Bronchial epithelial cell (primary cell): ENCODE measurements at regions not wholly inside any gene's neighbourhood (a gene's known extent, or its start where the extent isn't known, plus 50 kb on each side); places are given as distances from the start of the nearest gene placed in this dataset.

Source experiments
- DNase-seq: peaks from one replicate; pipeline ENCODE4 v3.0.0-alpha.2; 2010; ENCODE audit warnings: low read depth
- FAIRE-seq: peaks from 2 replicates; lab custom pipeline; 2011; peaks lifted over from hg19 to GRCh38; lab: Jason Lieb, UNC
- H3K27me3 ChIP-seq: 2 replicates; pipeline ENCODE4 v1.5.1; 2011; ENCODE audit warnings: low read length; ENCODE audit not compliant: control insufficient read depth, insufficient read depth
- H3K36me3 ChIP-seq: 2 replicates; pipeline ENCODE4 v1.5.1; 2011; ENCODE audit warnings: low read length; ENCODE audit not compliant: control insufficient read depth, insufficient read depth
- H3K4me3 ChIP-seq: 2 replicates; pipeline ENCODE4 v1.5.1; 2011; ENCODE audit warnings: mild to moderate bottlenecking, low read depth, low read length, control low read depth
- CTCF ChIP-seq: IDR thresholded peaks from 2 replicates; pipeline ENCODE4 v1.5.1; 2011; ENCODE audit warnings: mild to moderate bottlenecking, moderate library complexity, low read length, control low read depth, inconsistent platforms; ENCODE audit not compliant: insufficient read depth, severe bottlenecking

GRCh38 chr4:30917946-30918345 lies 197.8 kb downstream of the PCDH7 start:
- H3K36me3 ChIP-seq: no peaks in the 10 kb centered on the region
- TF ChIP-seq CTCF: no peak
- no peak for FAIRE-seq
- no peak for DNase-seq
- no peak overlapping the region for H3K4me3 ChIP-seq
- H3K27me3 ChIP-seq: no peaks in the 10 kb centered on the region

- no peaks in the 10 kb centered on the region for H3K36me3 ChIP-seq
- FAIRE-seq (no peak), DNase-seq (no peak)
- no peaks in the 10 kb centered on the region for H3K27me3 ChIP-seq
- TF ChIP-seq CTCF: no peak
- H3K4me3 ChIP-seq: no peak overlapping the region
Measured at GRCh38 chr4:30919458-30919857, 199.3 kb downstream of the PCDH7 start.

- FAIRE-seq (no peak), DNase-seq (no peak)
- Histone ChIP-seq H3K36me3 (no peaks in the 10 kb centered on the region), H3K4me3 (no peak overlapping the region), H3K27me3 (no peaks in the 10 kb centered on the region)
- TF ChIP-seq CTCF: no peak
Measured at GRCh38 chr4:30920043-30920442, 199.9 kb downstream of the PCDH7 start.

- H3K36me3 ChIP-seq: no peaks in the 10 kb centered on the region
- DNase-seq (no peak), FAIRE-seq (no peak)
- no peaks in the 10 kb centered on the region for H3K27me3 ChIP-seq
- no peak overlapping the region for H3K4me3 ChIP-seq
- no peak for TF ChIP-seq CTCF
Measured at GRCh38 chr4:30922625-30923024, 202.5 kb downstream of the PCDH7 start.

- H3K4me3 ChIP-seq: no peak overlapping the region
- no peaks in the 10 kb centered on the region for H3K36me3 ChIP-seq
- H3K27me3 ChIP-seq: no peaks in the 10 kb centered on the region
- no peak for DNase-seq
- FAIRE-seq: no peak
- TF ChIP-seq CTCF: no peak
Measured at GRCh38 chr4:30924495-30924894, 204.3 kb downstream of the PCDH7 start.

- no peak for TF ChIP-seq CTCF
- no peaks in the 10 kb centered on the region for H3K27me3 ChIP-seq
- DNase-seq (no peak), FAIRE-seq (no peak)
- H3K36me3 ChIP-seq: no peaks in the 10 kb centered on the region
- H3K4me3 ChIP-seq: no peak overlapping the region
Measured at GRCh38 chr4:30929649-30930048, 209.5 kb downstream of the PCDH7 start.
